GM20000 (cell line): ENCODE measurements at regions not wholly inside any gene's neighbourhood (a gene's known extent, or its start where the extent isn't known, plus 50 kb on each side); places are given as distances from the start of the nearest gene placed in this dataset.

ENCODE experiments used
- DNase-seq: peaks from one replicate; pipeline ENCODE4 v3.0.0; 2012; ENCODE audit warnings: low spot score
- TF ChIP-seq, protein P1 (sequence below): IDR thresholded peaks from 2 replicates; pipeline ENCODE4 v1.5.1; 2012; ENCODE audit warnings: mild to moderate bottlenecking, control low read depth; ENCODE audit errors: extremely low read depth, missing control alignments

DNA sequence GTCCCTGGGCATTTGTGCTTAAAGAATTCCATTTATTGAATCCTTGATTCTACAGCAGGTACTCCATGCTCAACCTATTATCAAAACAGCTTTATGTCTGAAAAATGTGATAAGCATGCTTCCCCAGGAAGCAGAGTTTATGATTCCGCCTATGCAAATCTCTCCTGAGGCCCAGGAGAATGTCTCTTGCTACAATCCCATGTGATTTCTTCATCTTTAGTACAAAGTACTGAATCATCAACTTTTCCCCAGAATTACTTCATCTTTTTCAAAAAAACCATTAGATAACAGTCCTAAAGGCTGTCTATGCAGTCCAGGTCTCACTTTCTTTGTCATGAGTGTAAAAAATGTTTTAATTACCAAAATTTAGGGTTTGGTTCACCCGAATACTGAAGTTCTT is 130.2 kb upstream of the ADAMTSL1 start:
- TF ChIP-seq, protein P1, sequence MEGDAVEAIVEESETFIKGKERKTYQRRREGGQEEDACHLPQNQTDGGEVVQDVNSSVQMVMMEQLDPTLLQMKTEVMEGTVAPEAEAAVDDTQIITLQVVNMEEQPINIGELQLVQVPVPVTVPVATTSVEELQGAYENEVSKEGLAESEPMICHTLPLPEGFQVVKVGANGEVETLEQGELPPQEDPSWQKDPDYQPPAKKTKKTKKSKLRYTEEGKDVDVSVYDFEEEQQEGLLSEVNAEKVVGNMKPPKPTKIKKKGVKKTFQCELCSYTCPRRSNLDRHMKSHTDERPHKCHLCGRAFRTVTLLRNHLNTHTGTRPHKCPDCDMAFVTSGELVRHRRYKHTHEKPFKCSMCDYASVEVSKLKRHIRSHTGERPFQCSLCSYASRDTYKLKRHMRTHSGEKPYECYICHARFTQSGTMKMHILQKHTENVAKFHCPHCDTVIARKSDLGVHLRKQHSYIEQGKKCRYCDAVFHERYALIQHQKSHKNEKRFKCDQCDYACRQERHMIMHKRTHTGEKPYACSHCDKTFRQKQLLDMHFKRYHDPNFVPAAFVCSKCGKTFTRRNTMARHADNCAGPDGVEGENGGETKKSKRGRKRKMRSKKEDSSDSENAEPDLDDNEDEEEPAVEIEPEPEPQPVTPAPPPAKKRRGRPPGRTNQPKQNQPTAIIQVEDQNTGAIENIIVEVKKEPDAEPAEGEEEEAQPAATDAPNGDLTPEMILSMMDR: no peak
- DNase-seq: no peak

DNA sequence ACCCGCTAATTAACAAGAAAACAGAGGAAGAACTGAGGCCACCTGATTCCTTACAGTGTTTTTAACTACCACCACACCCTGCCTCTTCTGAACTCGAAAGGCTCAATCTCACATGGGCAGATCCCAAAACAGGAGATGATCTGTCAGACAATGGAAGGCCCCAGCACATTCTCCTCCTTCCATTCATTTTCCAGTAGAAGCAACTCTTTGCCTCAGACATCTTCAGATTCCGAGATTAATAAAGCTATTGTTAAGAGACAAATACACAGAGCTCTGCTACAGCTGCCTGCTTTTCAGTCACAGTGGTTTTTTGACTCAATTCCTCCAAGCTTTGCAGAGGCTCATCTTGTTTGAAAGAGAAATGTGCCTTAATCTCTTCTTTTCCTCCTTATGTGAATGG is 127.2 kb upstream of the ADAMTSL1 start:
- TF ChIP-seq, protein P1: no peak
- DNase-seq: no peak

DNA sequence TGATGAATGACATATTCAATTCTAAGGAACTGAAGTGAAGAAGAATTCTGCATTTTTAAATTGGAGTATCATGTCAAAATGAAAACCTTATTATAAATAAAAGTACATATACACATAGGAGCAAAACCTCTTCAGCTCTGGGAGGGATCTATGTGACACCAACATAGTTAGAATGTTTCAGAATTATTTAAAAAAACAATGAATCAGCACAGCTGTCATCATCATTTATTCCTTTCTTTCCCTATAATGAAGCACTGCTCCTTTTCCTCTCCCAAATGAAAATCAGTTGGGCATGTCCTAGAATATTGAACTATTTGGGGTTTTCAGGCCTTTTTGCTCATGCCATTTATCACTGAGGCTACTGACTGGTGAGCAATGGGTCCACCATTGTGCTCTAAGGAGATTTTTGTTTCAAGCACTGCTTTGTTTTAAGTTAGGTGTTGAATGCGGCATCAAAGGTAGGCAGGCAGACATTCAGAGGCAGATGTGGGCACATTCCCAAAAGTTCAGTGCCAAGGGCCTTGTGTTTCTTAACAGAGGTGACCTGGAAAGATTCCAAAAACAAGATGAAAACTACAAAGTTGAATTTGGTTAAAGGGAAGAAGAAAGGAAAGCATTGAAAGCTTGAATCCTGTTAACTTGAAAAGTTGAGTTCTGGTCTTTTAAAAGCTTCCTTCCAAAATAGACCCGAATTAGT is 126.4 kb upstream of the ADAMTSL1 start:
- DNase-seq: no peak
- TF ChIP-seq, protein P1: no peak

DNA sequence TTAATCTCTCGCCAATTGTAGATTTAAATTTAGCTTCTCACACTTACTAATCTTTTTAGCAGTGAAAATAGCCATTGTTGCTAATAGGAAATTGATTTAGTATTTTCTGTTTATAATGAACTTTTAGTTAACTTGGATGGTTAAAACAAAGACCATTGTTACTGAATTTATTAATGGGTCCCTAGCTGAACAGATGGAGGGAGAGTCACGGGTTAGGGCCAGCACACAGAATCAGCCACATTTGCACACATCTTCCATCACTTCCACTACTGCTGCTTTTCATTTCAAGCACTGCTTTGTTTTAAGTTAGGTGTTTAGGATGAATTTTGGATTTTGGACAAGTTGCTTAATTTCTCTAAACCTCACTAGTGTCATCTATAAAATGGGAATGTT is 125.9 kb upstream of the ADAMTSL1 start:
- TF ChIP-seq, protein P1: no peak

DNA sequence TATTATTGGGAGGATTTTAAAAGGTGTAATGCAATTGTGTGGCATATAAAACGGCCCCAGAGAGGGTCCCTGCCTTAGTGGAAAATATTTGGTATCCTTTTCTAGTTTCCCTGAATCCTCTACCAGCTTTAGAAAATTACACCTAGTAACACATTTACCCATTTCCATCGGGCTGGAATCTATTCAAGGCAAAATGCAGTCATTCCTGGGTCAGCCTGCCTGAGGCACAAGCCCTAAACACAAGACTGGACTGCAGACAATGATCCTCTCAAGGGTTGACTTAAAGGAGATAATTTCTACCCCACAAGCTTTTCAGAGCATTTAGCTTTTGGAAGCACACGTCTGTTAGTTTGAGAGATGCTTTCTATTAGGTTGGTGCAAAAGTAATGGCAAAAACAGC is 124.4 kb upstream of the ADAMTSL1 start:
- no peak for DNase-seq
- TF ChIP-seq, protein P1: no peak

More for the DNA sequence above, 125.9 kb upstream of the ADAMTSL1 start:
- DNase-seq: no peak

DNA sequence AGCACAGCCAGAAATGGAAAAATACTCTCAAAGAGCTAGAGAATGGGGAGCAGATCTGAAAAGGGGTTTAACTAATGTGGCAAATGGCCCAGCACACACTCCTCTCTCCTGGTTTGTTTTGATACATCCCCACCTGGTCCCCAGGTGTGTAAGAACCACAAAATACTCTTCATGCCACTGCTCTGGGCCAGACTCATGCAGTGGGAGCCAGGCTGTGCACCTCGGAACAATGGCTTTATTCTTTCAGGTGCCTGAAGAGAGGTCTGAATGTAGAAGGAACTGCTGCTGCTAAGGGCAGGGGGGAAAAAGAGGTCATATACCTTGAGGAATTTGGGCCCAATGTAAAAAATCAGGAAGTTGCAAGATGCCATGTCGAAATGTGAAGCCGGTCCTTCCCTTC is 123.9 kb upstream of the ADAMTSL1 start:
- TF ChIP-seq, protein P1: no peak
- no peak for DNase-seq

DNA sequence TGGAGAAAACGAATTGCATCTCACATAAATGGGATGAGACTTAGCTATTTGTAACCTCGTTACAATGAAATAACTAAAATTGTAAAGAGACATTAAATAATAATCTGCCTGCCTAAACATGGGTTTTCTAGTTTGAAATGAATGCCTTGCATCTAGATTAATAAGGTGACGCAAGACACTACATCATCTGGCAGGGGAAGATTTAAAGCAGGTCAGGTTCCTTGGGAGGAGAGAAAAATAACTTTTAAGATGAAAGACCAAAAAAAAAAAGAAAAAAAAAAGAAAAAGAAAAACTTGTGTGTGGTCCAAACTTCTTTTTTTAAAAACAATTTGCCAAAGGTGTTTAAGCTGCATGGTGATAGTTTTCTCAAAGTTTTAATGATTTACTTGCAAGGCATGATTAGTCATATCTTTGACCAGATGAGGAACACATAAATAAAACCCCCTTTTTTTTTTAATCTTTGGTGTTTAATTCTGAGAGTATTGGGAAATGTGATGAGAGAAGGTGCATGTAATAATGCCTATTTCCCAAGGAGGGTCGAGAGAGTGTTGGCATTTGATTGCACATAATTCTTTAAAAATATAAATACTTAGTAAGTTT is 122.9 kb upstream of the ADAMTSL1 start:
- TF ChIP-seq, protein P1: no peak
- no peak for DNase-seq
